PC-9 (cell line): ENCODE measurements at regions not wholly inside any gene's neighbourhood (a gene's known extent, or its start where the extent isn't known, plus 50 kb on each side); places are given as distances from the start of the nearest gene placed in this dataset.

ENCODE experiments used
- BruUV-seq: library from RNA; stranded (reverse); fragments of 400-500 nt; replicated peaks from 2 replicates; lab custom pipeline; 2021; lab: Mats Ljungman, UMichigan
- CTCF ChIA-PET: fragments of 300-600 bp; sonication (Branson Sonifier 250); formaldehyde crosslinking; loops from one replicate; lab custom pipeline; 2022; ENCODE audit warnings: antibody characterized with exemption; lab: Charles Lee
- POLR2A ChIA-PET: fragments of 300-600 bp; sonication (Branson Sonifier 250); formaldehyde crosslinking; loops from one replicate; lab custom pipeline; 2022; ENCODE audit warnings: antibody characterized with exemption; ENCODE audit not compliant: unreplicated experiment; lab: Charles Lee
- DNase-seq, 2 experiments: peaks; one replicate each; pipeline versions ENCODE4 v3.0.0 to v3.0.0-alpha.2; 2015 to 2022; ENCODE audit warnings: mixed read lengths in 1 of 2
- H2AFZ ChIP-seq: fragments of 200-600 bp; sonication (generic); 2 replicates; pipeline ENCODE4 v1.8.1; 2017; ENCODE audit warnings: antibody characterized with exemption
- H3F3A ChIP-seq: fragments of 200-600 bp; sonication (generic); 2 replicates; pipeline ENCODE4 v1.8.1; 2017; ENCODE audit warnings: antibody characterized with exemption, mild to moderate bottlenecking, low read depth; ENCODE audit not compliant: insufficient read depth
- H3K27ac ChIP-seq: fragments of 200-600 bp; sonication (generic); 2 replicates; pipeline ENCODE4 v1.6.1; 2016; ENCODE audit warnings: mixed run types
- H3K27me3 ChIP-seq: fragments of 200-600 bp; sonication (generic); 2 replicates; pipeline ENCODE4 v1.6.1; 2016; ENCODE audit warnings: low read depth, mixed run types; ENCODE audit not compliant: insufficient read depth
- H3K36me3 ChIP-seq: fragments of 200-600 bp; sonication (generic); 2 replicates; pipeline ENCODE4 v1.6.1; 2016; ENCODE audit warnings: low read depth, mixed run types
- H3K4me1 ChIP-seq: fragments of 200-600 bp; sonication (generic); replicated peaks from 2 replicates; pipeline ENCODE4 v1.6.1; 2016; ENCODE audit warnings: mixed run types; ENCODE audit not compliant: insufficient read depth
- H3K4me2 ChIP-seq: fragments of 200-600 bp; sonication (generic); 2 replicates; pipeline ENCODE4 v1.6.1; 2017; ENCODE audit warnings: mixed run types
- H3K4me3 ChIP-seq: fragments of 200-600 bp; sonication (generic); 2 replicates; pipeline ENCODE4 v1.6.1; 2016; ENCODE audit warnings: mixed run types
- H3K79me2 ChIP-seq: fragments of 200-600 bp; sonication (generic); 2 replicates; pipeline ENCODE4 v1.6.1; 2017; ENCODE audit warnings: low read depth, mixed run types
- H3K9me2 ChIP-seq: fragments of 200-600 bp; sonication (generic); 2 replicates; pipeline ENCODE4 v1.8.1; 2017; ENCODE audit warnings: mild to moderate bottlenecking; ENCODE audit not compliant: insufficient read depth
- H3K9me3 ChIP-seq: fragments of 200-600 bp; sonication (generic); 2 replicates; pipeline ENCODE4 v1.8.1; 2016; ENCODE audit warnings: low read depth; ENCODE audit not compliant: insufficient read depth
- H4K20me1 ChIP-seq: fragments of 200-600 bp; sonication (generic); 2 replicates; pipeline ENCODE4 v1.8.1; 2017; ENCODE audit not compliant: insufficient read depth
- EZH2 ChIP-seq: fragments of 200-600 bp; sonication (generic); IDR thresholded peaks from 2 replicates; pipeline ENCODE4 v1.8.0; 2017; ENCODE audit warnings: antibody characterized with exemption, low read depth
- intact Hi-C: fragments of 100-400 bp; cut with micrococcal nuclease; formaldehyde crosslinking; loops from one replicate; pipeline ENCODE4 v1.10.0; 2022; ENCODE audit not compliant: unreplicated experiment
- TF ChIP-seq, protein P1 (sequence below): fragments of 200-600 bp; sonication (generic); conservative IDR thresholded peaks from 2 replicates; pipeline ENCODE4 v1.6.1; 2017; ENCODE audit warnings: mixed run types, antibody characterized with exemption, mild to moderate bottlenecking, moderate library complexity

DNA sequence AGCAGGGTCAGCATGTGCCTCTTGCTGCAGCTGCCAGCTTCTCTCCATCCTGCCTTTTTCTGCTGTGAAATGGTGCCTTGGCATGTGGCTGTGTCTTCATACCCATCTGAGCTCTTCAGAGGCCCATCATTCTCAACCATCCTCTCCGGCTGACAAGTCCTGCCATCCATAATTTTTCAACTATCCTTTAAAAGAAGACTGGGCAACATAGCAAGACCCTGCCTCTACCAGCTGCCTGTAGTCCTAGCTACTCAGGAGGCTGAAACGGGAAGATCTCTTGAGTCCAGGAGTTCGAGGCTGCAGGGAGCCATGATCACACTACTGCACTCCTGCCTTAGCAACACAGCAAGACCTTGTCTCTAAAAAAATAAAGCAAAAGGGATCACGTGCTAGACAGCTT, 64.2 kb upstream of the TTC29 start:
- ChIA-PET CTCF (no interaction called here), POLR2A (no interaction called here)
- no peak for DNase-seq
- BruUV-seq, result no TSS peak
- Histone ChIP-seq H3K4me3 (no peak overlapping the region), H3K9me3 (no peaks in the 10 kb centered on the region), H4K20me1 (no peaks in the 10 kb centered on the region), H3F3A (no peaks in the 10 kb centered on the region), H2AFZ (no peak overlapping the region), H3K36me3 (no peaks in the 10 kb centered on the region), H3K9me2 (no peaks in the 10 kb centered on the region), H3K79me2 (no peaks in the 10 kb centered on the region), H3K27me3 (no peaks in the 10 kb centered on the region), H3K27ac (no peak overlapping the region), H3K4me1 (no peaks in the 10 kb centered on the region), H3K4me2 (no peak overlapping the region)
- intact Hi-C loops, result no loop called here
- no peak for TF ChIP-seq EZH2
- TF ChIP-seq, protein P1, sequence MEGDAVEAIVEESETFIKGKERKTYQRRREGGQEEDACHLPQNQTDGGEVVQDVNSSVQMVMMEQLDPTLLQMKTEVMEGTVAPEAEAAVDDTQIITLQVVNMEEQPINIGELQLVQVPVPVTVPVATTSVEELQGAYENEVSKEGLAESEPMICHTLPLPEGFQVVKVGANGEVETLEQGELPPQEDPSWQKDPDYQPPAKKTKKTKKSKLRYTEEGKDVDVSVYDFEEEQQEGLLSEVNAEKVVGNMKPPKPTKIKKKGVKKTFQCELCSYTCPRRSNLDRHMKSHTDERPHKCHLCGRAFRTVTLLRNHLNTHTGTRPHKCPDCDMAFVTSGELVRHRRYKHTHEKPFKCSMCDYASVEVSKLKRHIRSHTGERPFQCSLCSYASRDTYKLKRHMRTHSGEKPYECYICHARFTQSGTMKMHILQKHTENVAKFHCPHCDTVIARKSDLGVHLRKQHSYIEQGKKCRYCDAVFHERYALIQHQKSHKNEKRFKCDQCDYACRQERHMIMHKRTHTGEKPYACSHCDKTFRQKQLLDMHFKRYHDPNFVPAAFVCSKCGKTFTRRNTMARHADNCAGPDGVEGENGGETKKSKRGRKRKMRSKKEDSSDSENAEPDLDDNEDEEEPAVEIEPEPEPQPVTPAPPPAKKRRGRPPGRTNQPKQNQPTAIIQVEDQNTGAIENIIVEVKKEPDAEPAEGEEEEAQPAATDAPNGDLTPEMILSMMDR, result no peak

DNA sequence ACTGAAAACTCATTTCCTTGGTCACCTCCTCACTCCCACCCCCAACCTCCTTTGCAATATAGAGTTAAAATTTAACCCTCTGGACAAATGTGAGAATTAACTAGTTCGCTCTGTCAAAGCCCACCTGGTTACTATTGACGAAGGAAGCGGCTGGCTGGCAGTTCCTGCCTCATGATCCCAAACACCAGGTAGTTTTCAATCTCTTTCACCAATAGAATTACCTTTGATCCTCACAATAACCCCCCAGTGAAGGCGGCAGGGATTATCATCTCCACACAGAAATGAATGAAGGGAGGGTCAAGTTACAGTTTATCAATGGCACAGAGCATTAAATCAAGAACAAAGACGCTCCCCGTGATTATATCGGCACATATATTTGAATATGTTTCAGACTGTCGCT, 65.7 kb upstream of the TTC29 start:
- no peaks in the 10 kb centered on the region for H3K27me3 ChIP-seq
- ChIA-PET CTCF (no interaction called here), POLR2A (no interaction called here)
- no peak overlapping the region for H3K27ac ChIP-seq
- H3K36me3 ChIP-seq, result no peaks in the 10 kb centered on the region
- BruUV-seq, result no TSS peak
- no peak overlapping the region for H3K4me3 ChIP-seq
- H2AFZ ChIP-seq, result no peak overlapping the region
- no peaks in the 10 kb centered on the region for H3K79me2 ChIP-seq
- no peaks in the 10 kb centered on the region for H4K20me1 ChIP-seq
- no peak for TF ChIP-seq EZH2
- TF ChIP-seq, protein P1, result no peak
- intact Hi-C loops, result no loop called here
- no peak overlapping the region for H3K4me2 ChIP-seq
- H3K4me1 ChIP-seq, result no peaks in the 10 kb centered on the region
- no peaks in the 10 kb centered on the region for H3K9me3 ChIP-seq
- H3F3A ChIP-seq, result no peaks in the 10 kb centered on the region
- no peaks in the 10 kb centered on the region for H3K9me2 ChIP-seq
- no peak for DNase-seq

DNA sequence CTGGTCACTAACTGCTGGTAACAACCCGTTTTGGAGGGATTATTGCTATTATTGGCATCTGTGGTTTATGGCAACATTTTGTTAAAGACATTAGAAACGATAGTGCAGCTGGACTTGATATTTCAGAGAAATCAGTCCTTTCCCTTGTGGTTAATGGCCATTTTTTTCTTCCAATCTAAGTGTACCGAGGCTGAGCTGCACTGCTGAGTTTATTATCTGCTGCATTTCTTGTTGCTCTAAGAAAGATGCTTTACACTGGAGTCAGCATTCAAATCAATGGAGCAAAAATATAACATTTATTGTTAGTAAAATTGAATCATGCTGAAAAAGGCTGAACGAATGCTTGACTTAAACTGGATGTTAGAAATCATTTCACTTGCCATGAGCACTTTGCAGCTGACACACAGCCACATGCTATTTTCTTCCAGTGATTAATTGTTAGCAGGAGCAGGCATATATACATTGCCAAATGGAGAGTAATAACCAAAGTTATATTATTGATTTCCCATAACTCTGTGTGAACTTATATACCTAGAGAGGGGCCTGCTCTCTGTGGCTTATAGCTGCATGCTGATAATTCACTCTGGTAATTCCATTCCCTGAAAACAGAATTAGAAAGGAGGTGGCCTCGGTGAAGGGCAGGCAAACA, 66.5 kb upstream of the TTC29 start:
- BruUV-seq, result no TSS peak
- Histone ChIP-seq H3K4me1 (no peaks in the 10 kb centered on the region), H3K27ac (no peak overlapping the region), H3K4me3 (no peak overlapping the region), H3K4me2 (no peak overlapping the region), H2AFZ (no peak overlapping the region), H3K79me2 (no peaks in the 10 kb centered on the region), H3K36me3 (no peaks in the 10 kb centered on the region), H3K9me3 (no peaks in the 10 kb centered on the region), H4K20me1 (no peaks in the 10 kb centered on the region), H3K9me2 (no peaks in the 10 kb centered on the region), H3F3A (no peaks in the 10 kb centered on the region), H3K27me3 (no peaks in the 10 kb centered on the region)
- CTCF ChIA-PET, result no interaction called here
- DNase-seq, result no peak
- POLR2A ChIA-PET, result no interaction called here
- intact Hi-C loops, result no loop called here
- TF ChIP-seq, protein P1, result no peak
- TF ChIP-seq EZH2, result no peak
